ENCODE measurements at regions not wholly inside any gene's neighbourhood (a gene's known extent, or its start where the extent isn't known, plus 50 kb on each side); places are given as distances from the start of the nearest gene placed in this dataset.

DNA sequence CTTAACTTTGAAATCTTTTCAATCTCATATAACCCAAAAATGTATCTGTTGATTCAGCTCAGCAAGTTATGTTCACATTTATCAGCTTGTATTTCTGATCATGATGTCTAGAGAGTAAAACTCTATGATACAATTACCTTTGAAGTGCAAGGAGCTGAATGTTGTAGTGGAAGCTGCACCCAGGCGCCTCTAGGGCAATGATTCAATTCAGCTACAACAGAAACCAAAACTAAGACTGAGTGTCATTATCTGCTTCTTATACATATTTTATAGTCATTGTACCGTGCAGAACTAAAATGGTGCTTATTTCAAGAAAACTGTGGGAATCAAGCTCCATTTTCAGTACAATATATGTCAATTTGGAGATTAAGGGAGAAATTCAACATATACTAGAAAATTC is 1237.5 kb downstream of the ZPLD1 start:
- no peaks in the 10 kb centered on the region for H3K27me3 ChIP-seq
- H3K4me3 ChIP-seq = no peak overlapping the region
- H3K36me3 ChIP-seq = no peaks in the 10 kb centered on the region
- intact Hi-C loops (cut with DNase I) = no loop called here
- H3K9me3 ChIP-seq = no peaks in the 10 kb centered on the region
- H3K27ac ChIP-seq = no peak overlapping the region
- TF ChIP-seq POLR2A (IDR thresholded peaks at IDR 0.05) (no peak), POLR2AphosphoS5 (IDR thresholded peaks at IDR 0.05; ENCODE audit: insufficient read depth in 1 of 2, low read depth in 1 of 2) (no peak)
- TF ChIP-seq, protein P1, sequence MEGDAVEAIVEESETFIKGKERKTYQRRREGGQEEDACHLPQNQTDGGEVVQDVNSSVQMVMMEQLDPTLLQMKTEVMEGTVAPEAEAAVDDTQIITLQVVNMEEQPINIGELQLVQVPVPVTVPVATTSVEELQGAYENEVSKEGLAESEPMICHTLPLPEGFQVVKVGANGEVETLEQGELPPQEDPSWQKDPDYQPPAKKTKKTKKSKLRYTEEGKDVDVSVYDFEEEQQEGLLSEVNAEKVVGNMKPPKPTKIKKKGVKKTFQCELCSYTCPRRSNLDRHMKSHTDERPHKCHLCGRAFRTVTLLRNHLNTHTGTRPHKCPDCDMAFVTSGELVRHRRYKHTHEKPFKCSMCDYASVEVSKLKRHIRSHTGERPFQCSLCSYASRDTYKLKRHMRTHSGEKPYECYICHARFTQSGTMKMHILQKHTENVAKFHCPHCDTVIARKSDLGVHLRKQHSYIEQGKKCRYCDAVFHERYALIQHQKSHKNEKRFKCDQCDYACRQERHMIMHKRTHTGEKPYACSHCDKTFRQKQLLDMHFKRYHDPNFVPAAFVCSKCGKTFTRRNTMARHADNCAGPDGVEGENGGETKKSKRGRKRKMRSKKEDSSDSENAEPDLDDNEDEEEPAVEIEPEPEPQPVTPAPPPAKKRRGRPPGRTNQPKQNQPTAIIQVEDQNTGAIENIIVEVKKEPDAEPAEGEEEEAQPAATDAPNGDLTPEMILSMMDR (IDR thresholded peaks at IDR 0.05) = no peak
- no peaks in the 10 kb centered on the region for H3K4me1 ChIP-seq
- no peak for DNase-seq (ENCODE audit: extremely low spot score in 2 of 2)

DNA sequence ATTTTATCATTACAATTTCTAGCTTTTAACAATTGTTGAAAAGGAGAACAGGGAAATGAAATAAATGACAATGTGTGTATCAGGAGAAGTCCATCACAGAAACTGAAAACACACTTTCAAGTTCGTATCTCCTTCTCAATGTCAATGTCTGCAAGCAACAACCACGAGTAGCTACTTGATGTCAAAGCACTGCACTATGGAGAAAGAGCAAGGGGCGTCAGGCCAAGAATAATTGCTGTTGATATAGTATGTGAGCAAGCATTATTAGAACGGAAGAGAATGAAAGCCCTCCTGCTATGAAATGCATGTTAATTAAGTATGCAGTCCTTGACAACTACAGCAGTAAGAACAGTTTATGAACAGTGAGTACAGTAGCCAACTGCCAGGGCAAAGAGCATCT is 1250.1 kb downstream of the ZPLD1 start:
- H3K36me3 ChIP-seq = no peaks in the 10 kb centered on the region
- intact Hi-C loops (cut with DNase I) = no loop called here
- H3K4me1 ChIP-seq = no peaks in the 10 kb centered on the region
- TF ChIP-seq POLR2A (IDR thresholded peaks at IDR 0.05) = no peak
- TF ChIP-seq POLR2AphosphoS5 (IDR thresholded peaks at IDR 0.05; ENCODE audit: insufficient read depth in 1 of 2, low read depth in 1 of 2) = no peak
- TF ChIP-seq, protein P1 (IDR thresholded peaks at IDR 0.05) = no peak
- H3K27me3 ChIP-seq = no peaks in the 10 kb centered on the region
- no peak for DNase-seq (ENCODE audit: extremely low spot score in 2 of 2)
- no peaks in the 10 kb centered on the region for H3K9me3 ChIP-seq
- no peak overlapping the region for H3K27ac ChIP-seq
- H3K4me3 ChIP-seq = no peak overlapping the region

DNA sequence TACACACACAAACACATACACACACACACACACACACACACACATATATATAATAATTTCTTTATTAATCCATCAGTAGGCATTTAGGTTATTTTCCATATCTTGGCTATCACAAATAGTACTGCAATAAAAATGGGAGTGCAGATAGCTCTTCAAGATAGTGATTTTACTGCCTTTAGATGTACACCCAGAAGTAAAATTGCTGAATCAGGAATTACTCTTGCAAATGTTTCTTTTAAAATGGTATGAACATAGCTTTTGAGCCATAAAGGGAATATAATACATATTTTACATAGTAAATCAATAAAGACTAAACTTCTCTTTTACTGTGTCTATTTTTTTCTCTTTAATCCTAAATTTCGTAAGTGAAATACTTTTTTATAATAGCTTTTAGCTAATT is 1251.1 kb downstream of the ZPLD1 start:
- no peak for DNase-seq (ENCODE audit: extremely low spot score in 2 of 2)
- Histone ChIP-seq H3K27ac (no peak overlapping the region), H3K4me3 (no peak overlapping the region), H3K4me1 (no peaks in the 10 kb centered on the region), H3K36me3 (no peaks in the 10 kb centered on the region), H3K9me3 (no peaks in the 10 kb centered on the region), H3K27me3 (no peaks in the 10 kb centered on the region)
- intact Hi-C loops (cut with DNase I) = no loop called here
- no peak for TF ChIP-seq POLR2AphosphoS5 (IDR thresholded peaks at IDR 0.05; ENCODE audit: insufficient read depth in 1 of 2, low read depth in 1 of 2)
- TF ChIP-seq, protein P1 (IDR thresholded peaks at IDR 0.05) = no peak
- TF ChIP-seq POLR2A (IDR thresholded peaks at IDR 0.05) = no peak

DNA sequence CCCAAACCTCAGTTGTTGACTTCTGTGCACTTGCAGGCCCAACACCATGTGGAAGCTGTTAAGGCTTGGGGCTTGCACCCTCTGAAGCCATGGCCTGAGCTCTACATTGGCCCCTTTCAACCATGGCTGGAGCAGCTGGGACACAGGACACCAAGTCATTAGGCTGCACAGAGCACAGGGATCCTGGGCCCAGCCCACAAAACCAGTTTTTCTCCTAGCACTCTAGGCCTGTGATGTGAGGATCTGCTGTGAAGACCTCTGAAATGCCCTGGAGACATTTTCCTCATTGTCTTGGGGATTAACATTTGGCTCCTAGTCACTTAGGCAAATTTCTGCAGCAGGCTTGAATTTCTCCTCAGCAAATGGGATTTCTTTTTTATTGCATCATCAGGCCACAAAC is 1255.7 kb downstream of the ZPLD1 start:
- H3K9me3 ChIP-seq = no peaks in the 10 kb centered on the region
- no peaks in the 10 kb centered on the region for H3K4me1 ChIP-seq
- TF ChIP-seq POLR2A (IDR thresholded peaks at IDR 0.05) = no peak
- no peak for TF ChIP-seq POLR2AphosphoS5 (IDR thresholded peaks at IDR 0.05; ENCODE audit: insufficient read depth in 1 of 2, low read depth in 1 of 2)
- TF ChIP-seq, protein P1 (IDR thresholded peaks at IDR 0.05) = no peak
- no peak overlapping the region for H3K27ac ChIP-seq
- no peaks in the 10 kb centered on the region for H3K27me3 ChIP-seq
- H3K36me3 ChIP-seq = no peaks in the 10 kb centered on the region
- intact Hi-C loops (cut with DNase I) = no loop called here
- H3K4me3 ChIP-seq = no peak overlapping the region
- no peak for DNase-seq (ENCODE audit: extremely low spot score in 2 of 2)

DNA sequence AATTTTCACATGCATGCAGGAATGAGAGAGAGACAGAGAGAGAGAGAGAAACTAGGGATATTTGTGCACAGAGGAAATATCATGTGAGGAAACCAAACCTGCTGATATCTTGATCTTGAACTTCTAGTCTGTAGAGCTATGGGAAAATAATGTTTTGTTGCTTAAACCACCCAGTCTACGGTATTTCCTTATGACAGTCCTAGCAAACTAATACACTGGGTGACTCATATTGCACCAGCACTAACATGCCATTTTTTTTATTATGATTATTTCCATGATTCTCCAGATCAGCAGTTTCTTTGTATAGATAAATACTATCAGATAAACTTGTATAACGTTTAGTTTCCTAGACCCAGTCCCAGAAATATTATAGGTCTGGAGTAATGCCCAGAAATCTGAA is 1259.0 kb downstream of the ZPLD1 start:
- Histone ChIP-seq H3K27ac (no peak overlapping the region), H3K4me1 (no peaks in the 10 kb centered on the region), H3K27me3 (no peaks in the 10 kb centered on the region), H3K36me3 (no peaks in the 10 kb centered on the region), H3K9me3 (no peaks in the 10 kb centered on the region), H3K4me3 (no peak overlapping the region)
- DNase-seq (ENCODE audit: extremely low spot score in 2 of 2) = no peak
- intact Hi-C loops (cut with DNase I) = no loop called here
- no peak for TF ChIP-seq POLR2AphosphoS5 (IDR thresholded peaks at IDR 0.05; ENCODE audit: insufficient read depth in 1 of 2, low read depth in 1 of 2)
- TF ChIP-seq, protein P1 (IDR thresholded peaks at IDR 0.05) = no peak
- TF ChIP-seq POLR2A (IDR thresholded peaks at IDR 0.05) = no peak
